OCI-LY7 (cell line): ENCODE measurements at regions not wholly inside any gene's neighbourhood (a gene's known extent, or its start where the extent isn't known, plus 50 kb on each side); places are given as distances from the start of the nearest gene placed in this dataset.

Experiments
- BruUV-seq: library from RNA; stranded (reverse); fragments of 400-500 nt; replicated peaks from 2 replicates; lab custom pipeline; 2021; lab: Mats Ljungman, UMichigan
- CTCF ChIA-PET: fragments of 300-600 bp; sonication (Branson Sonifier 250); formaldehyde crosslinking; loops from one replicate; lab custom pipeline; 2022; ENCODE audit warnings: antibody characterized with exemption; ENCODE audit not compliant: unreplicated experiment; lab: Charles Lee
- POLR2A ChIA-PET: fragments of 300-600 bp; sonication (Branson Sonifier 250); formaldehyde crosslinking; loops from one replicate; lab custom pipeline; 2022; ENCODE audit warnings: antibody characterized with exemption; lab: Charles Lee
- DNase-seq: peaks from one replicate; pipeline ENCODE4 v3.0.0-alpha.2; 2015; ENCODE audit warnings: low spot score
- H2AFZ ChIP-seq: fragments of 200-600 bp; sonication (generic), shearing (Covaris generic); 2 replicates; pipeline ENCODE4 v1.6.1; 2014; ENCODE audit warnings: mild to moderate bottlenecking, antibody characterized with exemption, low read length, moderate library complexity
- H3K27ac ChIP-seq: fragments of 200-600 bp; sonication (generic); 2 replicates; pipeline ENCODE4 v1.5.1; 2014; ENCODE audit warnings: mixed run types, low read depth, mild to moderate bottlenecking, moderate library complexity, low read length, inconsistent platforms; ENCODE audit not compliant: poor library complexity, severe bottlenecking
- H3K36me3 ChIP-seq: fragments of 200-600 bp; sonication (generic); 2 replicates; pipeline ENCODE4 v1.6.1; 2014; ENCODE audit warnings: mild to moderate bottlenecking, antibody characterized with exemption, low read length, moderate library complexity, mixed read lengths; ENCODE audit not compliant: insufficient read depth
- H3K4me1 ChIP-seq: fragments of 200-600 bp; sonication (generic); 2 replicates; pipeline ENCODE4 v1.5.1; 2014; ENCODE audit warnings: mild to moderate bottlenecking, low read length; ENCODE audit not compliant: insufficient read depth, poor library complexity, severe bottlenecking
- H3K4me2 ChIP-seq: fragments of 200-600 bp; sonication (generic); 2 replicates; pipeline ENCODE4 v1.6.1; 2014; ENCODE audit warnings: mild to moderate bottlenecking, low read length
- H3K4me3 ChIP-seq: fragments of 200-600 bp; sonication (generic); 2 replicates; pipeline ENCODE4 v1.5.1; 2014; ENCODE audit warnings: mild to moderate bottlenecking, low read depth, low read length; ENCODE audit not compliant: poor library complexity, severe bottlenecking
- H3K79me2 ChIP-seq: fragments of 200-600 bp; sonication (generic); 2 replicates; pipeline ENCODE4 v1.6.1; 2016; ENCODE audit warnings: low read depth, mild to moderate bottlenecking, low read length, moderate library complexity, mixed read lengths; ENCODE audit not compliant: insufficient read depth
- H3K9me2 ChIP-seq: fragments of 200-600 bp; sonication (generic); 2 replicates; pipeline ENCODE4 v1.6.1; 2016; ENCODE audit warnings: mild to moderate bottlenecking, low read length, mixed read lengths; ENCODE audit not compliant: insufficient read depth
- H3K9me3 ChIP-seq: fragments of 200-600 bp; sonication (generic); 2 replicates; pipeline ENCODE4 v1.6.1; 2014; ENCODE audit warnings: mild to moderate bottlenecking, mixed run types, low read length, mixed read lengths
- H4K20me1 ChIP-seq: fragments of 200-600 bp; sonication (generic); 2 replicates; pipeline ENCODE4 v1.6.1; 2014; ENCODE audit warnings: mild to moderate bottlenecking, antibody characterized with exemption, low read length, moderate library complexity, mixed read lengths; ENCODE audit not compliant: insufficient read depth
- EZH2phosphoT487 ChIP-seq: fragments of 200-600 bp; sonication (generic); IDR thresholded peaks from 2 replicates; pipeline ENCODE4 v1.6.1; 2018; ENCODE audit warnings: low read depth, borderline replicate concordance, mild to moderate bottlenecking, mixed run types, antibody characterized with exemption, low read length, moderate library complexity, mixed read lengths
- intact Hi-C: fragments of 100-400 bp; cut with micrococcal nuclease; formaldehyde crosslinking; loops from one replicate; pipeline ENCODE4 v1.10.0; 2022; ENCODE audit not compliant: unreplicated experiment
- TF ChIP-seq, protein P1 (sequence below): fragments of 200-600 bp; sonication (generic); conservative IDR thresholded peaks from 2 replicates; pipeline ENCODE4 v1.5.1; 2014; ENCODE audit warnings: mild to moderate bottlenecking, antibody characterized with exemption, low read length, moderate library complexity, mixed read lengths

DNA sequence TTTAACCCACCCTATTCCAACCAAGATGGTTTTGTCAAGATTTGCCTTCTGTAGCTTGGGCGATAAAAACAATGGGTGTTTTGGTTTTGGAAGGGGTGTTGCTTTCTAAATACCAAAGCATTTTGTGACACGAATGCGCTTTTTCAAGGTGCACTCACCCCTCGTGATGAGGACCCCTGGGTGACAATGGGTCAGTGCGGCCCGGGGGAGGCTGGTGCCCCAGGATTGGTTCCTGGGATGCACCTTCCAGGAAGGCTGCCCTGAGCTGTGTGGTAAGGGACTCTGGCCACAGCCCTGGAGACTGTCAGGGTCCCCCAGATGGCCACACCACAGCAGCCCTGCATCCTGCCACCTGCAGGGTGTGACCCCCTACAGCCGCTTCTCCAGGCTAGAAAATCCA is 180.6 kb upstream of the MYL2 start:
- peak overlapping the region; percentile 68 for H3K27ac ChIP-seq
- peaks cover 54% of the 10 kb centered on the region for H3K4me1 ChIP-seq
- no peaks in the 10 kb centered on the region for H3K36me3 ChIP-seq
- TF ChIP-seq EZH2phosphoT487: no peak
- TF ChIP-seq, protein P1, sequence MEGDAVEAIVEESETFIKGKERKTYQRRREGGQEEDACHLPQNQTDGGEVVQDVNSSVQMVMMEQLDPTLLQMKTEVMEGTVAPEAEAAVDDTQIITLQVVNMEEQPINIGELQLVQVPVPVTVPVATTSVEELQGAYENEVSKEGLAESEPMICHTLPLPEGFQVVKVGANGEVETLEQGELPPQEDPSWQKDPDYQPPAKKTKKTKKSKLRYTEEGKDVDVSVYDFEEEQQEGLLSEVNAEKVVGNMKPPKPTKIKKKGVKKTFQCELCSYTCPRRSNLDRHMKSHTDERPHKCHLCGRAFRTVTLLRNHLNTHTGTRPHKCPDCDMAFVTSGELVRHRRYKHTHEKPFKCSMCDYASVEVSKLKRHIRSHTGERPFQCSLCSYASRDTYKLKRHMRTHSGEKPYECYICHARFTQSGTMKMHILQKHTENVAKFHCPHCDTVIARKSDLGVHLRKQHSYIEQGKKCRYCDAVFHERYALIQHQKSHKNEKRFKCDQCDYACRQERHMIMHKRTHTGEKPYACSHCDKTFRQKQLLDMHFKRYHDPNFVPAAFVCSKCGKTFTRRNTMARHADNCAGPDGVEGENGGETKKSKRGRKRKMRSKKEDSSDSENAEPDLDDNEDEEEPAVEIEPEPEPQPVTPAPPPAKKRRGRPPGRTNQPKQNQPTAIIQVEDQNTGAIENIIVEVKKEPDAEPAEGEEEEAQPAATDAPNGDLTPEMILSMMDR: no peak
- no peaks in the 10 kb centered on the region for H3K9me2 ChIP-seq
- H3K4me3 ChIP-seq: peak overlapping the region; percentile 71
- peaks cover 24% of the 10 kb centered on the region; the same call in 1 of the 2 replicates for H3K79me2 ChIP-seq
- BruUV-seq: no TSS peak
- ChIA-PET CTCF (interaction anchor here (0.6 to 1.2 kb wide), 3 partner anchors 11 to 912 kb away, joined by 3 read pairs; partner anchors contain the start of gene TMEM116), POLR2A (interaction anchor here (0.8 to 4.5 kb wide), 5 partner anchors 8 to 25 kb away, joined by 3 to 32 read pairs (median 6); no protein-coding TSS in a partner anchor)
- peak overlapping the region; percentile 42; the same call in 1 of the 2 replicates for H2AFZ ChIP-seq
- H3K9me3 ChIP-seq: no peaks in the 10 kb centered on the region
- H3K4me2 ChIP-seq: peak overlapping the region; percentile 78
- DNase-seq: no peak
- intact Hi-C loops: loop anchor here (2.0 to 5.0 kb wide), 2 partner anchors 64 to 76 kb away; no protein-coding TSS in a partner anchor
- H4K20me1 ChIP-seq: no peaks in the 10 kb centered on the region

DNA sequence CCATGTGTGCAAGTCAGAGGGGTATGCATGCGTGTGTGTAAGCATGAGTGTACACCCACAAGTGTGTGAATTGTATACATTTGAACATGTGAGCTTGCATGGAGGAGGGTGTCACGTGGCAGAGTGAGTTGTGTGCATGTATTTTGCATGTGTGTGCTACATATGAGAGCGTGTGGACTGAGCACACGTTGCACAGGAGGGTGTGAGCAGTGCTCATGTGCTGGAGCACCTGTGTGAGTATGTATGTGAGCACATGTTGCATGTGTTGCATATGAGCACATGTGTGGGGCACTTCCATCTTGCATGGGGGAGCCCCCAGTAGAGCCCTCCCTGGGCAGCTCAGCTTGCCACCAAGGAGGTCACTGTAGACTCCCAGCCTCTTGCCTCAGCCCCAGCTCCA is 180.2 kb upstream of the MYL2 start:
- peaks cover 24% of the 10 kb centered on the region; the same call in 1 of the 2 replicates for H3K79me2 ChIP-seq
- no peak for TF ChIP-seq EZH2phosphoT487
- TF ChIP-seq, protein P1: no peak
- POLR2A ChIA-PET: interaction anchor here (0.8 to 4.5 kb wide), 5 partner anchors 8 to 24 kb away, joined by 3 to 32 read pairs (median 6); no protein-coding TSS in a partner anchor
- peak overlapping the region; percentile 42; the same call in 1 of the 2 replicates for H2AFZ ChIP-seq
- peak overlapping the region; percentile 68 for H3K27ac ChIP-seq
- H3K36me3 ChIP-seq: no peaks in the 10 kb centered on the region
- H3K4me2 ChIP-seq: peak overlapping the region; percentile 78
- H3K4me3 ChIP-seq: peak overlapping the region; percentile 71
- intact Hi-C loops: loop anchor here (2.0 to 5.0 kb wide), 2 partner anchors 63 to 76 kb away; no protein-coding TSS in a partner anchor
- no peaks in the 10 kb centered on the region for H4K20me1 ChIP-seq
- no TSS peak for BruUV-seq
- CTCF ChIA-PET: no interaction called here
- no peaks in the 10 kb centered on the region for H3K9me3 ChIP-seq
- no peaks in the 10 kb centered on the region for H3K9me2 ChIP-seq
- peaks cover 57% of the 10 kb centered on the region for H3K4me1 ChIP-seq
- no peak for DNase-seq

DNA sequence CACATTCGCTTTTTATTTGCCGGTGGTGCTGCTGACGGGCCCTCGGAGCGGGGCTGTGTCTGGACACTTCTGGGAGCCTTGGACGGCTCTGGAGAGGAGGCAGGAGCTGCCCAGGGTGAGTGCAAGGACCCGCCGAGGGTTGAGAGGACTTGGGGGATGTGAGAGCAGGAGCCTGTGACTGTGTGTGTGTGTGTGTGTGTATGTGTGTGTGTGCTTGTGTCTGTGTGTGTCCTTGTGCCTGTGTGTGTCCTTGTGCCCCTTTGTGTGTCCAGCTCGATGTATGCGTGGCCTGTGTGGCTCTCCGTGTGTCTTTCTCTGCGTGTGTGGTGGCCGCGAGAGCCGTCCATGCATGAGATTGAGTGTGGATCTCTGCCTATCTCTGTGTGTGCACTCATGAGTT is 179.6 kb upstream of the MYL2 start:
- H3K9me3 ChIP-seq: no peaks in the 10 kb centered on the region
- peaks cover 63% of the 10 kb centered on the region for H3K4me1 ChIP-seq
- H3K27ac ChIP-seq: peak overlapping the region; percentile 68
- no peaks in the 10 kb centered on the region for H4K20me1 ChIP-seq
- H3K79me2 ChIP-seq: peaks cover 24% of the 10 kb centered on the region; the same call in 1 of the 2 replicates
- H3K4me2 ChIP-seq: peak overlapping the region; percentile 78
- POLR2A ChIA-PET: interaction anchor here (1.0 to 4.5 kb wide), 6 partner anchors 7 to 32 kb away, joined by 3 to 32 read pairs (median 6); no protein-coding TSS in a partner anchor
- no TSS peak for BruUV-seq
- intact Hi-C loops: loop anchor here (2.0 to 5.0 kb wide), 2 partner anchors 63 to 75 kb away; no protein-coding TSS in a partner anchor
- CTCF ChIA-PET: no interaction called here
- TF ChIP-seq EZH2phosphoT487: no peak
- TF ChIP-seq, protein P1: no peak
- peak; percentile 52 for DNase-seq
- H3K9me2 ChIP-seq: no peaks in the 10 kb centered on the region
- no peaks in the 10 kb centered on the region for H3K36me3 ChIP-seq
- peak overlapping the region; percentile 71 for H3K4me3 ChIP-seq
- peak overlapping the region; percentile 42; the same call in 1 of the 2 replicates for H2AFZ ChIP-seq
